ENCODE measurements at regions not wholly inside any gene's neighbourhood (a gene's known extent, or its start where the extent isn't known, plus 50 kb on each side); places are given as distances from the start of the nearest gene placed in this dataset.

GRCh38 chr2:188701836-188702235, 272.3 kb upstream of the COL3A1 start:
- TF ChIP-seq CTCF (IDR thresholded peaks at IDR 0.05; ENCODE audit: borderline replicate concordance, control extremely low read depth, extremely low read depth, insufficient read depth, missing control alignments): no peak
- in situ Hi-C loops (cut with MboI; ENCODE audit: low sequenced_read_pairs, unreplicated experiment): no loop called here
- DNase-seq (ENCODE audit: low spot score): no peak

GRCh38 chr2:188705191-188705590, 269.0 kb upstream of the COL3A1 start:
- TF ChIP-seq CTCF (IDR thresholded peaks at IDR 0.05; ENCODE audit: borderline replicate concordance, control extremely low read depth, extremely low read depth, insufficient read depth, missing control alignments): no peak
- in situ Hi-C loops (cut with MboI; ENCODE audit: low sequenced_read_pairs, unreplicated experiment): no loop called here
- no peak for DNase-seq (ENCODE audit: low spot score)

GRCh38 chr2:188713961-188714360, 260.2 kb upstream of the COL3A1 start:
- TF ChIP-seq CTCF (IDR thresholded peaks at IDR 0.05; ENCODE audit: borderline replicate concordance, control extremely low read depth, extremely low read depth, insufficient read depth, missing control alignments): no peak
- no peak for DNase-seq (ENCODE audit: low spot score)
- in situ Hi-C loops (cut with MboI; ENCODE audit: low sequenced_read_pairs, unreplicated experiment): no loop called here

- in situ Hi-C loops (cut with MboI; ENCODE audit: low sequenced_read_pairs, unreplicated experiment): no loop called here
- no peak for TF ChIP-seq CTCF (IDR thresholded peaks at IDR 0.05; ENCODE audit: borderline replicate concordance, control extremely low read depth, extremely low read depth, insufficient read depth, missing control alignments)
- no peak for DNase-seq (ENCODE audit: low spot score)
Measured at GRCh38 chr2:188720811-188721605, 253.2 kb upstream of the COL3A1 start.

GRCh38 chr2:188721784-188722183, 252.4 kb upstream of the COL3A1 start:
- no peak for DNase-seq (ENCODE audit: low spot score)
- TF ChIP-seq CTCF (IDR thresholded peaks at IDR 0.05; ENCODE audit: borderline replicate concordance, control extremely low read depth, extremely low read depth, insufficient read depth, missing control alignments): no peak
- in situ Hi-C loops (cut with MboI; ENCODE audit: low sequenced_read_pairs, unreplicated experiment): no loop called here

GRCh38 chr2:188725746-188726360, 248.3 kb upstream of the COL3A1 start:
- DNase-seq (ENCODE audit: low spot score): no peak
- no peak for TF ChIP-seq CTCF (IDR thresholded peaks at IDR 0.05; ENCODE audit: borderline replicate concordance, control extremely low read depth, extremely low read depth, insufficient read depth, missing control alignments)
- in situ Hi-C loops (cut with MboI; ENCODE audit: low sequenced_read_pairs, unreplicated experiment): no loop called here

Measured in GM13976 (cell line).